HT-29 (cell line): ENCODE measurements at regions not wholly inside any gene's neighbourhood (a gene's known extent, or its start where the extent isn't known, plus 50 kb on each side); places are given as distances from the start of the nearest gene placed in this dataset.
"Not testable (repeated sequence)": the region's sequence is repeated elsewhere in the genome, so short reads cannot be mapped to it uniquely, and the experiment has no call there.

Experiments
- DNase-seq: peaks from one replicate; pipeline ENCODE4 v3.0.0-alpha.2; 2015; ENCODE audit warnings: low spot score

- no peak for DNase-seq
These were observed 691.8 kb downstream of the MTRR start for GRCh38 chr5:8560776-8561175.

GRCh38 chr5:8561224-8561840 lies 692.4 kb downstream of the MTRR start:
- DNase-seq: no peak

- DNase-seq: no peak
These were observed 692.9 kb downstream of the MTRR start for GRCh38 chr5:8561854-8562253.

- not testable (repeated sequence) for DNase-seq
These were observed 694.6 kb downstream of the MTRR start for GRCh38 chr5:8563540-8563939.

- DNase-seq: no peak
These were observed 699.9 kb downstream of the MTRR start for GRCh38 chr5:8568858-8569257.

GRCh38 chr5:8570528-8570927 lies 701.6 kb downstream of the MTRR start:
- DNase-seq: no peak

- DNase-seq: no peak
These were observed 707.2 kb downstream of the MTRR start for GRCh38 chr5:8576178-8576577.

GRCh38 chr5:8577792-8578191 lies 708.8 kb downstream of the MTRR start:
- DNase-seq: no peak

GRCh38 chr5:8580298-8580697 lies 711.4 kb downstream of the MTRR start:
- no peak for DNase-seq

- no peak for DNase-seq
These were observed 712.1 kb downstream of the MTRR start for GRCh38 chr5:8581047-8581446.

GRCh38 chr5:8585230-8586018 lies 716.5 kb downstream of the MTRR start:
- DNase-seq: no peak

- no peak for DNase-seq
These were observed 722.0 kb downstream of the MTRR start for GRCh38 chr5:8590959-8591358.

- DNase-seq: no peak
These were observed 729.4 kb downstream of the MTRR start for GRCh38 chr5:8598356-8598755.

- DNase-seq: no peak
These were observed 730.0 kb downstream of the MTRR start for GRCh38 chr5:8598996-8599395.

- no peak for DNase-seq
These were observed 731.9 kb downstream of the MTRR start for GRCh38 chr5:8600843-8601242.

- no peak for DNase-seq
These were observed 732.9 kb downstream of the MTRR start for GRCh38 chr5:8601831-8602354.

- no peak for DNase-seq
These were observed 737.3 kb downstream of the MTRR start for GRCh38 chr5:8606231-8606630.

GRCh38 chr5:8611067-8611466 lies 742.1 kb downstream of the MTRR start:
- no peak for DNase-seq

- DNase-seq: no peak
These were observed 744.2 kb downstream of the MTRR start for GRCh38 chr5:8613078-8613685.

- DNase-seq: no peak
These were observed 746.4 kb downstream of the MTRR start for GRCh38 chr5:8615142-8615858.

GRCh38 chr5:8628521-8628920 lies 759.6 kb downstream of the MTRR start:
- DNase-seq: no peak

- DNase-seq: no peak
These were observed 764.3 kb downstream of the MTRR start for GRCh38 chr5:8633259-8633658.
